Right lobe of liver (tissue), 4 donors: ENCODE measurements at regions not wholly inside any gene's neighbourhood (a gene's known extent, or its start where the extent isn't known, plus 50 kb on each side); places are given as distances from the start of the nearest gene placed in this dataset.

Source experiments
- CTCF ChIP-seq, 4 donors: fragments of 200-600 bp in 3 of 4; fragments of 450-650 bp in 1 of 4; IDR thresholded peaks; one replicate each; pipeline versions ENCODE4 v1.5.1 to v1.8.0; 2016 to 2022; ENCODE audit warnings: antibody characterized with exemption in 4 of 4, mild to moderate bottlenecking in 2 of 4
- POLR2A ChIP-seq: fragments of 450-650 bp; IDR thresholded peaks from one replicate; pipeline ENCODE4 v1.6.1; 2017; ENCODE audit warnings: antibody characterized with exemption, mild to moderate bottlenecking
- donor health status: DM: no; HTN: no; CAD: no.
- donor health status: DM: no; HTN: no; CAD: no.
- donor health status: DM: no; HTN: yes; CAD: no.

DNA sequence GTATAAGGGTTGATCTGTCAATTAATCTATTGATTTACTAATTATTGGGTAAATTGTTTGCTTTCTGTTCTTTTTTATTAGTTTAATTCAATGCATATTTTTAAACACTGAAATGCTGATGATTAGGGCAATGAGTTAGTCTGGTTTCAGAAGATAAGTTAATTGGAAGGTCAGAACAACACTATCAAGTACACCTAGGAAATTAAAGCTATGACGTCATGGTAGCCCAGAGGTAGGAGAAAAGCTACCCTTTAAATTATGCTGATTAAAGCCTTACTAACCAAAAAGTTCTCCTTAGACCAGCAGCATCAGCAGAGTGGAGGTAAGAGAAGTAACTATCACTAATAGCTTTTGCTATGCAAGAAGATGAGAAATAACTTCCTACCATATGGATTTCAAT lies 770.4 kb upstream of the ARPP21 start:
- no peak for TF ChIP-seq POLR2A
- no peak for TF ChIP-seq CTCF (IDR thresholded peaks at IDR 0.05)
